GM21619 (cell line): ENCODE measurements at regions not wholly inside any gene's neighbourhood (a gene's known extent, or its start where the extent isn't known, plus 50 kb on each side); places are given as distances from the start of the nearest gene placed in this dataset.
"Not testable (repeated sequence)": the region's sequence is repeated elsewhere in the genome, so short reads cannot be mapped to it uniquely, and the experiment has no call there.

Source experiments
- ATAC-seq: cut with Tn5 transposase; IDR thresholded peaks from one replicate; pipeline ENCODE4 v1.9.1; 2021; ENCODE audit not compliant: unreplicated experiment

DNA sequence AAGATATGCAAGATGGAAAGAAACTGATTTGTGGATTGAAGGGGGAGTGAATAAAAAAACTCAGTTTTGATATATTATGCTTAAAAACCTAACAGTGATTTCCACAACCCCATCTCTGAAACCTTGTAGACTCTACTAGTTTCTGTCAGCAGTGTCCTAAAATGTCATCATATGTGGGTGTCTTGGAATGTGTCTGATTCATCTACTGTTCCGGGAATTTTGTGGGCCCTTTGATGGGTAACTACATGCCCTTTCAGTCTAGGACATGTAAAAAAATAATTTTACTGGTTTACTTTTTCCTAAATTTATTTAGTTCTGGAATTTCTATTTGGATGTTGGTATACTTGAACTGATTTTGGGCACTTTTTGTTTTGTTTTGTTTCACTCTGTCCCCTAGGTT lies 118.9 kb upstream of the NMUR2 start:
- no peak for ATAC-seq

DNA sequence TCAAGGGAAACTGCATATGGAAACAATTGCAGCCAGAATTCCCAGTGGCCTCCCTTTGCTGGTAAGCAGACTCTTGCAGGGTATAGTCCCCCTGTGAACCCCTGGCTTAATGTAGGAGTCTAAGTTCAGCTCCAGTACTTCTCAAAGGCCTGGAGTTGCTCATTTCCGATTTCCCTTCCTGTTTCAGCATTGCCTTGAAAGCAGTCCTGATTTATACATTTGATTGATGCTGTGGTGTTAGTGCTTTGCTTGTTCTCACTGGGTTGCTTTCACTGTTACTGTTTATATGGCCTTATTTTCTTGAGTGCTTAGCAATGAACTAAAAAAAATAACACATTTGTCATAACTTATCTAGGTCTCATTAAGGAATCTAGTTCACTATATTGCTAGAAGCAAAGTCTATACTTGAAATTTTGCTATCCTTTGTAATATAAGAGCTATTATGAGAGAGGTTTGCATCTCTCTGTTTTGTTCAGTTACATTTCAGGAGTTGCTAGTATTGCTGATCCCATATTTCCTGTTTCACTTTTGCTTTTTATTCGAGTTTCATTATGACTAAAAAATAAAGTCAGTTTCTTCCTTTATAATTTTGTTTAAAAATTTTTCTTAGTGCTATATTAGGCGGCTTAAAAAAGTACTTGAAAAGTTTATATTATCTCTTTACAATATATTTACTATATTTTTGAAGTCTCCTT lies 122.4 kb upstream of the NMUR2 start:
- ATAC-seq, result peak; percentile 69

DNA sequence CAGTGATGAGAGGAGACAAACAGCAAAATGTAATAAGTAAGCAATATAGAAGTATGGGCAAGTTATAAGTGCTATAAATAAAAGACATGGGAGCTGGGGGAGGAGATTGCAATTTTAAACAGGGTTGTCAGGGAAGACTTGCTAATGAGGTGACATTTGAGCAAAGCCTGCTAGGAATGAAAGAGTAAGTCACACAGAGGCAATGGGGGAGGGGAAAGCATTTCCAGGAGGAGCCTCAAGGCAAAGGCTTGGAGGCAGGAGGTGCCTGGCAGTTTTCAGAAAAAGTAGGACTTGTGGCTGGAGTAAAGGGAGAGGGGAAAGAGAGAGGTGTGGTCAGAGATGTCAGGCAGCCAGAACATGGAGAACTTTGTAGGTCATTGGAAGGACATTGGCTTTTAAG lies 124.4 kb upstream of the NMUR2 start:
- no peak for ATAC-seq

DNA sequence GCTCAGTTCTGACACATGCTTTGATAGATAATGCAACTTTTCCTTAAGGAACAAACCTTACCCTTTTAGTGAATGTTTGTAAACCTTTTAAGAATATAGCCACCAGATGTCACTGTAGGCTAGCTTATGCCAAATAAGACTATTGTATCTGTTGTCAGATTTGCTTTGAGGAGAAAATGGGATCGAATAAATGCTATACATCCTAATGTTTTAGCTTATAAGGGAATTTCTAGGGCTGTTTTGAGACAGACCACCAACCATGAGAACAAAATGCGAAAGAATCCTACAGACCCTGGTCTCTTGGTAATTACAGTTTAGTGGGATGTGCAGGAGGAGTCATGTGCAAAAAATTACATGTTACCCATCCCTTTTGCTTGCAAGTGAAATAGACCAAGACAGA lies 127.6 kb upstream of the NMUR2 start:
- no peak for ATAC-seq

DNA sequence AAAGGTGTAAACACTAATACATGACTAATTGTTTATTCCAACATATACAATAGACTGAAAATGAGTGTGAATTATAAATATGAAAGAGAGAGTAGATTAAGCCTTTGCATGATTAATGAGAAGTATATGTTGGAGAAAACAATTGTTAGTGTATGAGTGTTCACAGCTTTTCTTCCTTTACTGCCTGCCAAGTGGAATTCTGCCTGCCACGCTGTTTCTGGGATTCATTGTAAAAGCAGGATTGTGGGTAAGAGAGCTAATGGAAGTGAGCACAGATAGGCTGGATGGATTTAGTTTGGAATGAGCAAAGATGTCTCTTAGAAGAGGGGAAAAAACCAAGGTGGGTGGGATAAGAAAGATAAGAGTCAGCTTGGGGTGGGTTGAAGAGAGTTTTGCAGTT lies 129.6 kb upstream of the NMUR2 start:
- no peak for ATAC-seq

DNA sequence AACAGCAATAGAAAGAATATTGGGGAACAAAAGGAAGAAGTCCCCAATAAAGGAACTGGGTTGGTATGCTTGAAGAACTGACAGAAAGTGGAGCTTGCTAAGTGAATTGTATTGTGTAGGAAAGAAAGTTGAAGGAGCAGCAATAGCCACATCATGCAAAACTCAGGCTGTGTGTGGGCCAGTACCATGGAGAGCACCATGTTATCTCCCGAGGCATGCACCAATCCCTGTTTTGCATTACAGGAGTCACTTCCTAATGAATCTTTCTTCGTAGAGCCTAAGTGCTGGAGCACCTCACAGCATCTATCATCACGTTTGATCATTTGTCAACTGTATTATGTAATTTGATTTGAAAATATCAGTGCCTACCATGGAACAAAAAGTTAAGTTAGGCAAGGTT lies 137.7 kb upstream of the NMUR2 start:
- ATAC-seq, result no peak

DNA sequence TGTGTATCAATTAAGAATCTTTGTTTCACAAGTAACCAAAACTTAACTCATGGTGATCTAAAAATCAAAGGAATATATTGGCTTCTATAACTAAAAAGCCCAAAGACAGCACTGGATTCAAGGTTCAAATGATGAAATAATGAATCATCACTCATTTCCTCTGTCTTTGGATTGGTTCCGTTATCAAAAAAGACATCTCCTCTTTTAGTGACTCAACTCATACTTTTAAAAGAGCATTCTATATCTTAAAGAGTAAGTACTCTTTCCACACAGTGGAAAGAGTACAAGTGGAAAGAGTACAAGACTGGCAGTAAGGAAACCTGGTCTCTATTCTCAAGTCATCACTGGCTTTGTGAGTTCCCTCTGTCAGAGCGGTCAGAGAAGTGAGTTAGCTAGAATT lies 141.4 kb upstream of the NMUR2 start:
- ATAC-seq, result no peak

DNA sequence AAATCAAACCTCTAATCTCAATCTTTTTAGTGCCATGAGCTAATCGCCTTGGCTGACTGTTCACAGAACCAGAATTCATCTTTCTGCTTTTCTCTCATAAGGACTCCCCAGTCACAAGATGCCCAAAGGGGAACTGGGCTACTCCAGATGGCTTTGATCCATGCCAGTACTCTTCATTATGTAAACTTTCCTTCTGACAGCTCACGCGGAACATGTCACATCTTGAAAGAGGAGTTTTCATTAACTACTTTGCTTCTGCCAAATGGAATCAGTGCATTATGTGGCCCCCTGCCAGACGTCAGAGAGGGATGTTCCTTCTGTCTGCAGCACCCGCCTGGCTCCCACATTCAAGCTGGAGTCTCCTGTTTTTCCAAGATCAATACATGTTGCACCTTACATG lies 142.1 kb upstream of the NMUR2 start:
- ATAC-seq, result no peak

DNA sequence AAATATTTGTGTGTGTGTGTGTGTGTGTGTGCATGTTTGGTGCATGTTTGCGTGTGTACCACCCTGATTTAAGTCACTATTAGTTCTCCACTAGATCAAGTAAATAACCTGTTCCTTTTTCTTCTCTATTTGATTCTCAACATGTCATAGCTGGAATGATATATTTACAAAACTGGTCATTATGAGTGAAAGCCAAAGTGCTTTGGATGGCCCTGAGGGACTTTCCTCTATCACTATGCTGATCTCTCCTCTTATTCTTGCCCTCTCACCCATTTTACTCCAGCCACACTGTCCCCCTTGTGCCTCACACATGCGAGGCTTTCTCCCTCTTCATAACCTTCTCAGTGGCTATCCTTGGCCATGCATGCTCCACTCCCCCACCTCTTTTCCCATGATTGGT lies 144.6 kb upstream of the NMUR2 start:
- ATAC-seq, result no peak

DNA sequence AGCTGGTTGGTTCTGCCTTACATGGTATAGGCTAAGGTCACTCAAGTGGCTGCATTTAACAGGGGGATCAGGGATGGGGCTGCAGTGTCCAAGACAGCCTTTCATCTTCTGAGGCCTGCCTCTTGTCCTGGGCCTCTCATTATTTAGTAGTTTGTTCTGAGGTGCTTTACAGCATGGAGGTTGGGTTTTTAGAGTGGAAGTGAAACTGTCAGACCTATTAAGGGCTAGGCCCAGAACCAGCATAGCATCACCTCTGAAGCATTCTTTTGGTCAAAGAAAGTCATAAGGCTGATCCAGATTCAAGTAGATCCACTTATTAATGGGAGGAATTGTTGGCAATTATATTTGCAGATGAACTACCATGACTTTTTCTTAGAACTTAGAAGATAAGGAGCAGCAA lies 146.0 kb upstream of the NMUR2 start:
- peak; percentile 56 for ATAC-seq

DNA sequence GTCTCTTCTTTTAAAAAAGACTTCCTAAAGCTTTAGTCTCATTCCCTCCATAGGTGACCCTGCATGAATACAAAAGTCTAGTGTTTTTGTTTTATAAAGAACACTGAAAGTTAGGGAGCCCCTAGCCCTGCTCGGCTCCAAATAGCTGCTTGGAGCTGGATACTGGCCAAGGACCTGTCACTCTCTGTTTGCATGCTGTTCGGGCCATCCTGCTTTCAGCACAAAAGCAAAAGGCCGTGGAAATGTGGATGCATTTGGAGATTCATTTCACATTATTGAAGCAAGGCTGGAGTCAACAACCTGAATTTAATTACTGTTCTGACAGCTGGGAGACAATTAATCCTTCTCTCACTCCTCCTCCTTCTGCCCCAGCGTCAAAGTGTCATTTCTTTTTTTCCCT lies 151.7 kb upstream of the NMUR2 start:
- ATAC-seq, result no peak

DNA sequence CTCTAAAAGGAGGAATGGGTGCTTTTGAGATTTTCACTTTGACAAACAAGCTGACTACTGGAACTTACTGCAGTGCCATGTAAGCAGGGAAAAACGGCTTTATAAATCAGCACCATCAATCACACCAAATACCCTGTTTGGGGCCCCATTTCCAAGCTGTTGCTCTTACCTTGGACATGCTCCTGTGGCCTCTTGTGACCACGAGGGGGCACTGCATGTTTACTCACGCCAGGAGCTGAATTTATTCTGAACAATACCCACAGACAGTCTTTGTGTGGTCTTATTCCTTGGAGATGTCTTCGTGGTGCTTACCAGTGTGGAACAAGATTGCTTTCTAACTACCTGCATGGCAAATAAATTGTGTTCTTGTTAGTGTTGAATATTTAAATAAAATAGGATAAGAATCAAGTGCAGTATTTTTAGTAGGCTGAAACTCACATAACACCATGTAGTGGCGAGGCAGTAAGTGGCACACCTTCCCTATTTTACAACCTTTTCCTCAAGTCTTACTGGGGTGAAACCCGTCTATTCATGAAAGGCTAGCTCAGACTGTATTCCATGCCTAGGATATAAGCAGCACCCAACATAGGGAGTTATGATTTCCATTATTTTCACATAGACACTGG lies 155.5 kb upstream of the NMUR2 start:
- ATAC-seq, result peak; percentile 70

DNA sequence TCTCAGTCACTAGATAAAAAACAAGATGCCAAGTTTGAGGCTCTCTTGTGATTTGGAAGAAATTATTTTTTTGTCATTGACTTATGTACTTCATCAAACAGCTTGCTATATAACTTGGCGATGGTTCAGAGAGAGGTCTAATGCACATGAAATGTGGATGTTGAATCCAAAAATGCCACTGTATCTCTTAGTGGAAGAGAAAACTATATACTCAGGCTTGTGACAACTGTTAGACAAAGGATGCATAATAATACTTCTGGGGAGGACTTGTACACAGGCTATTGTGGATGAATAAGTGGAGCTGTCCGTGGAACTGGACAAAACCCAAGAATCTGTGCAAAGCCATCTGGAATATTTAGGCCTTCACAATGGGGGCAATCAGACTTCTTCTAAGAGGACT lies 162.9 kb upstream of the NMUR2 start:
- ATAC-seq, result no peak

DNA sequence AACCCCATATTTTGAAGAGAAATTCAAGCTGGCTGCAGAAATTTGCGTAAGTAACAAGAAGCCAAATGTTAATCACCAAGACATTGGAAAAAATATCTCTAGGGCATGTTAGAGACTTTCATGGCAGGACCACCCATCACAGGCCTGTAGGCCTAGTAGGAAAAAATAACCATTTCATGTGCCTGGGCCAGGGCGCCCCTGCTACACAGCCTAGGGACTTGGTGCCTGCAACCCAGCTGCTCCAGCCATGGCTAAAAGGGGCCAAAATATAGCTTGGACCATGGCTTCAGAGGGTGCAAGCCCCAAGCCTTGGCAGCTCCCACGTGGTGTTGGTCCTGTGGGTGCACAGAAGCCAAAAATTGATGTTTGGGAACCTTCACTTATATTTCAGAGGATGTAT lies 167.7 kb upstream of the NMUR2 start:
- no peak for ATAC-seq

DNA sequence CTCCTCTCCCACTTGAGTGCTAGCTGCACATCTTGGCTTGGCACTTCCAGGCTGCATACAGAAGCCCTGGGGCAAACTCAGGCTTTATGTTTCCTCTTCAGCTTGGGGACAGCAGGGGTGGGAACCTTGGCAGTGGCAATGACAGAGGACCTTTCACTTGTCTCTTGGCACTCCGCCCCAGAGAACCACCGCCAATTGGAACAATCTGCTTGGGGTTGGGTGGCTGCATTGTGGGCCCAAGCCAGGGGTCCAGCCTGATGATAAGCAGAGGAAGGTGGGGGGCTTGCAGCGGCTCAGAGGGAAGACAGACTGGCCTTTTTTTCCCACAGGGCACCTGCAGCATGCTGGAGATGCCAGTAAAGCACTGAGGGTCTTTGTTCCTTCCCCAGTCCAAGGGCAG lies 179.0 kb upstream of the NMUR2 start:
- no peak for ATAC-seq

DNA sequence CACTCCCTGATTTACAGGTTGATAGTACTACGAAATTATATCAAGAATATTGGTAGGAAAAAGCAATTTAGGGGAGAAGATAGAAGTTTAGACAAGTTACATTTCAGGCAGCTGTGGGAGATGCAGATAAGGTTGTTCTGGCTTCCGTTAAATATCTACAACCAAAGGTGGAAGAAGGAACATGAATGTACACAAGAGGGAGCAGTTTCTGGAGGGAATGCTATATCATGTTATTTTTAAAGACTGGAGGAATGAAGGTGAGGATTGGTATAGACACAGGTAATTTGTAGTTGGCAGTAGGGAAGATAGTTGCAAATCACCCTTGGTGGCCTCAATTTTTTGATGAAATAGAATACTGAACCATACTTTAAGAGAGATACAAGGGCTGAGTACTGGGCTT lies 187.3 kb upstream of the NMUR2 start:
- ATAC-seq, result no peak

DNA sequence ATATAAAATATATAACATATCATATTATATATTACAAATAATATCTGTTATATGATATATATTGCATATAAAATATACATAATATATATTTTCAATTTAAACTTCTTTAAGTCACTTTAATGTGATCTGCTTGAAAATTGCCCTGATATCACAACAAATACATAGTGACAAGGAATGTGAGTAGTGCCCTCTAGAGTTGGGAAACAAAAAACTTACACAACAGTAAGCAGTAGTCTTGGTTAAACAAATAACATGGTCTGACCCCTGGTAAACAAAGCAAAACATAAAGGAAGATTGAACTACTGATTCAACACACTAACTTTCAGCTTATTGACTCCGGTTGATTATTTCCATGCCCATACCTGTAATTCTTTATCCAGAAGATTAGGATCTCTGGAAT lies 188.3 kb upstream of the NMUR2 start:
- no peak for ATAC-seq

DNA sequence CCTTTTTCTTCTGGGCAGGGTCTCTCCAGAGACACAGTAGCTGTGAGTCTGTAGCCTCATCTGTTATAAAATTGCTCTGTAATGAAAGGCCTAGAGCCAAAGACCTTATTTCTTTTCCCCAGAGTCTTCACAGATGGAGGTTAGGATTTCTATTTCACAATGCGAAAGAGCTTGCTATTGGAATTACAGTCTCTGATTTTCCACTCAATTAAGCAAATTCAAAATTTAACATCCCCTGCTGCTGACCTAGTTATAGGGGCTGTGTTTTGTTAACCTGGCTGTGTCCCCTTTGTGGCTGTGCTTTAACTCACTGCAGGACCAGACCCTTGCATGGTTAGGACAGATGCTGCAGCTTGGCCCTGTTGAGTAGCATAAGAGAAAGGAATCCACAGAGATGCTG lies 190.3 kb upstream of the NMUR2 start:
- no peak for ATAC-seq

DNA sequence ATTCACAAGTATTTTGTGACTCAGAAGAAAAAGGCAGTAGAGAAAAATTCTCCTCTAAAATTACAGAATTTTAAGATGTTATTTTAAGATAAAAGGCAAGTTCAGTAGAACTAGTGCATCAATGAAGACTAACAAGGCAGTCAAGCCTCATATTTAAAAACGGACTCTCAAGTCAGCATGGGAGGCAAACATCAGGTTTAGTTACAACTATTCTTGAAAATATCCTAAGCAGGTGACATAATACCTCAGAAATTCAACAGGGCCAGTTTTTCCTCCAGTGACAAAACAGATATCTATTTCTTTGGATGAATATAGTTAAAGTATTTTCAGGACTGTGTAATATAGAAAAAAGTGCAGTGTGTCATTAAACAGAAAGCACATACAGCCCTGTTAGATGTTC lies 194.0 kb upstream of the NMUR2 start:
- ATAC-seq, result no peak

DNA sequence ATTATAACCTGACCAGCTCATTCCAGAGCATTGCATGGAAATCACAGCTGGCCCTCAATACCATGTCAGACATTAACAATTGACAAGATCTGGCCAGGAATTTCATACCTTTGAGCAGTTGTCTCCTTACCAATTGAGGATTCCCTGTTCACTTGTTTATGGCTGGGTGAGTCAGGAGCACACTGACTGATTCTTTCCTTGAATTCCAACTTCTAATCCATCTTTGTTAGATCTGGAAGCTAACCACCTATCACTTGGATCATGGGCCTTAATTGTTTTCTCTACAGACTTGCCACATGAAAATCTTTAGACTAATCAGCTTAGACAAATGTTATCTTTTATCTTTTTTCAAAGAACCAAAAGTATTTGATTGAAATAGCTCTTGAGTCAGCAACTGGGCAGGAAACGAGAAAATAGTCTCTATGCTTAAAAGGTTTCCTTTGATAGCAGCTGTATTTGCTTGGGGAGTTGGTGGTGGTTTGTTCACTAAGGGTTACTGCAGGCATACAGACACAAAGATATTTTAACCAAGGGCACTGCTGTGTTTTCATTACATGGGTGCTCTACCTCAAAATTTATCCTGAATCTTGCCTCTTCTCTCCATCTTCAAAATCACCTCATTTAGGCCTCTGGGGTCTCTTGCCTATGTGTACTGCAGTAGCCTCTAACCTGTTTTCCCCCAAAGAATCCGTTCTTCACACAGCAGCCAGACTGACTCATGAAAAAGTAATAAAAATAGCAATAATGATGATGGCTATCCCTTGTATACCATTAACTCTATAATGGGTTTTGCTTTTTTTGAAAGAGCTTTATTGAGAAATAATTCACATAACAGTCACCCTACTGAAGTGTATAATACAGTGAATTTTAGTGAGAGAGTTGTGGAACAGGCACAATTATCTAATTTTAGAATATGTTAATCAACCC lies 197.0 kb upstream of the NMUR2 start:
- ATAC-seq, result no peak

DNA sequence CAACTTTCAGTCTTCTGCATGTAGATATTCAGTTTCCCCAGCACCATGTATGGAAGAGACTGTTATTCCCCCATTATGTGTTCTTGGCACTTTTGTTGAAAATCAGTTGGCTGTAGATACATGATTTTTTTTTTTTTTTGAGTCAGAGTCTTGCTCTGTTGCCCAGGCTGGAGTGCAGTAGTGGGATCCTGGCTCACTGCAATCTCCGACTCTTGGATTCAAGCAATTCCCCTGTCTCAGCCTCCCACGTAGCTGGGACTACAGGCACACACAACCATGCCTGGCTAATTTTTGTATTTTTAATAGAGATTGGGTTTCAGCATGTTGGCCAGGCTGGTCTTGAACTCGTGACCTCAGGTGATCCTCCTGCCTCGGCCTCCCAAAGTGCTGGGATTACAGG lies 201.0 kb upstream of the NMUR2 start:
- ATAC-seq, result not testable (repeated sequence)

DNA sequence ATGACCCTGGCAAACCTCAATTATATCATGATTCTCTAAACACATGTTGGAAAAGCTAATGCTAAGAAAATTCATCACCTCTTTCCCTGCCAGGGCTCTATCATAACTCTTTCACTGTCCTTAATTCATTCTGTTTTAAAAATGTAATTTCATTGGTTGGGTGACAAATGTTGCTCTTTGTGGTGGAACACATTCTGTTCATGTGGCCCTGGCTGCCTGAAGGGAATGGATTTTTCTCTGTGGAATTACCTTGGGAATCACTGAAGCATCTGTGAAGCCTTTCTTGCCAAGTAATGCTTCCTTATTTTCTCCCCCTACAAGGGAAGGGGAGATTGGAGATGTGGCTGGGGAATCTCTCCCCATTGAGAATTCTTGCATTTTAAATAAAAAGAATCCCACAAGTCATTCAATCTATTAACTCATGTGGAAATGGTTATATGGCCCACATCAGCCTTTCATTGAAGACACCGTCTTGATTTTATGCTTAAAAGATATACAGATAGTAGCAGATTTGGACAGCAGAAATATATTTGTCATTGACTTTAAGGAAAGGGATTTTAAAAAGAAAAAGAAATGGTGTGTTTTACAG lies 201.8 kb upstream of the NMUR2 start:
- no peak for ATAC-seq
